GM13976 (cell line): ENCODE measurements at regions not wholly inside any gene's neighbourhood (a gene's known extent, or its start where the extent isn't known, plus 50 kb on each side); places are given as distances from the start of the nearest gene placed in this dataset.

ENCODE experiments used
- DNase-seq: peaks from one replicate; pipeline ENCODE4 v3.0.0; 2012; ENCODE audit warnings: low spot score
- in situ Hi-C: fragments of 300-500 bp; cut with MboI; formaldehyde crosslinking; loops from one replicate; pipeline ENCODE4 v1.12.0; 2022; ENCODE audit warnings: low sequenced_read_pairs, mixed read lengths, inconsistent platforms; ENCODE audit not compliant: unreplicated experiment
- TF ChIP-seq, protein P1 (sequence below): IDR thresholded peaks from 2 replicates; pipeline ENCODE4 v1.5.1; 2012; ENCODE audit warnings: borderline replicate concordance, mild to moderate bottlenecking; ENCODE audit not compliant: insufficient read depth; ENCODE audit errors: extremely low read depth, missing control alignments, control extremely low read depth

DNA sequence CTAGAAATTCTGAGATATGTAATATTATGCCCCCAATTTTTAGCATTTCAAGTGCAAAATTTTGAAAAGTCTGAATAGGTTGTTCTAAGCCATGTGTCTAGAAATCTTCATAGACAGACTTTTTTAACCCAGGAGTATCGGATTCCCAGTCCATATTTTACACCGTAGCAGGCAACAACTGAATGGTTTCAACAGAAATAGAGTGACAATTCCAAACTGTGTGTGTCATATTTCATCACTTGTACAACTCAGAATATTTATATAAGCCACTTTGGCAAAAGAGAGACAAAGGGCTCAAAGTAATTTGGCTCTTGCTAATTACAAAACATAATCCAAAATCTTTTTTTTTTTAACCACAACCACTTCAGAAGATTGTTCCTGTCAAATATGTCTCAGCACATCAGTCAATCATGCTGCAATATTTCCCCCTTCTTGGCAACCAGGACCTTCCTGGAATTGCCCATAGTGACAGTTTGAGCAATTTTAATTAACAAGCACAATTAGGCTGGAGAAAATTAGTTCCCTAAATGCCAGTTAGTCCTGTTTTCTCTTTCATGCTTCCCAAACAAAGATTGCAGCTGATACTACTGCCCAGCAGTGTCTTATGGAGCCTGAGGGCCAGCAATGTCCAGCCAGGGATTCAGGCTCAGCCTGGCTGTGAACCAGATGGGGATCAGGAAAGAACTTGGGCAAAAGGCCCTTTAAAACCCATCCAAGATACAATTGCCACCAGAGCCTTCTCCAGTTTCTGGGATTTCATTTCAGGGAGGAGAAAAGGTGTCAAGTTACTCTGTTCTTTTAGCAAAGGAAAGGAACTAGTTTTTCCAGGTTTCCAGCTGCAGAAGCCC is 533.3 kb upstream of the GHITM start:
- DNase-seq = no peak
- in situ Hi-C loops = no loop called here
- TF ChIP-seq, protein P1, sequence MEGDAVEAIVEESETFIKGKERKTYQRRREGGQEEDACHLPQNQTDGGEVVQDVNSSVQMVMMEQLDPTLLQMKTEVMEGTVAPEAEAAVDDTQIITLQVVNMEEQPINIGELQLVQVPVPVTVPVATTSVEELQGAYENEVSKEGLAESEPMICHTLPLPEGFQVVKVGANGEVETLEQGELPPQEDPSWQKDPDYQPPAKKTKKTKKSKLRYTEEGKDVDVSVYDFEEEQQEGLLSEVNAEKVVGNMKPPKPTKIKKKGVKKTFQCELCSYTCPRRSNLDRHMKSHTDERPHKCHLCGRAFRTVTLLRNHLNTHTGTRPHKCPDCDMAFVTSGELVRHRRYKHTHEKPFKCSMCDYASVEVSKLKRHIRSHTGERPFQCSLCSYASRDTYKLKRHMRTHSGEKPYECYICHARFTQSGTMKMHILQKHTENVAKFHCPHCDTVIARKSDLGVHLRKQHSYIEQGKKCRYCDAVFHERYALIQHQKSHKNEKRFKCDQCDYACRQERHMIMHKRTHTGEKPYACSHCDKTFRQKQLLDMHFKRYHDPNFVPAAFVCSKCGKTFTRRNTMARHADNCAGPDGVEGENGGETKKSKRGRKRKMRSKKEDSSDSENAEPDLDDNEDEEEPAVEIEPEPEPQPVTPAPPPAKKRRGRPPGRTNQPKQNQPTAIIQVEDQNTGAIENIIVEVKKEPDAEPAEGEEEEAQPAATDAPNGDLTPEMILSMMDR = no peak

- DNase-seq = no peak
- in situ Hi-C loops = no loop called here
- TF ChIP-seq, protein P1 = no peak
Measured at GRCh38 chr10:83607959-83608745, 531.2 kb upstream of the GHITM start.

- in situ Hi-C loops = no loop called here
- no peak for DNase-seq
- TF ChIP-seq, protein P1 = no peak
Measured at GRCh38 chr10:83612050-83612449, 527.3 kb upstream of the GHITM start.

GRCh38 chr10:83612746-83613145 is 526.6 kb upstream of the GHITM start:
- TF ChIP-seq, protein P1 = no peak
- no peak for DNase-seq
- in situ Hi-C loops = no loop called here

- TF ChIP-seq, protein P1 = no peak
- in situ Hi-C loops = no loop called here
- DNase-seq = no peak
Measured at GRCh38 chr10:83617172-83617571, 522.1 kb upstream of the GHITM start.

GRCh38 chr10:83617692-83618545 is 521.4 kb upstream of the GHITM start:
- DNase-seq = no peak
- TF ChIP-seq, protein P1 = no peak
- in situ Hi-C loops = no loop called here
